K562 (cell line): ENCODE measurements at regions not wholly inside any gene's neighbourhood (a gene's known extent, or its start where the extent isn't known, plus 50 kb on each side); places are given as distances from the start of the nearest gene placed in this dataset.

Source experiments
- FOXK1 ChIP-seq: sonication (generic); formaldehyde crosslinking; IDR thresholded peaks from 2 replicates; pipeline ENCODE4 v1.8.0; 2022; ENCODE audit warnings: missing genetic modification reagents, mild to moderate bottlenecking, borderline replicate concordance
- TF ChIP-seq, protein P1 (sequence below), 2 experiments: fragments of 450-650 bp in 1 of 2; sonication (generic) in 1 of 2; formaldehyde crosslinking in 1 of 2; IDR thresholded peaks; 2 replicates each; pipeline versions ENCODE4 v1.7.1 to v1.9.0; 2016 to 2022; ENCODE audit warnings: inconsistent platforms in 1 of 2, mild to moderate bottlenecking in 1 of 2, missing genetic modification reagents in 1 of 2
- TF ChIP-seq, protein P2 (sequence below), 2 experiments: fragments of 200-800 bp in 1 of 2; sonication (Bioruptor generic) in 1 of 2; sonication (generic) in 1 of 2; formaldehyde crosslinking in 1 of 2; IDR thresholded peaks in 1 of 2; conservative IDR thresholded peaks in 1 of 2; 2 replicates each; pipeline versions ENCODE4 v1.5.0 to v1.6.1; 2016 to 2020; ENCODE audit warnings: missing compliant biosample characterization in 1 of 2, missing genetic modification characterization in 1 of 2, missing genetic modification reagents in 1 of 2

DNA sequence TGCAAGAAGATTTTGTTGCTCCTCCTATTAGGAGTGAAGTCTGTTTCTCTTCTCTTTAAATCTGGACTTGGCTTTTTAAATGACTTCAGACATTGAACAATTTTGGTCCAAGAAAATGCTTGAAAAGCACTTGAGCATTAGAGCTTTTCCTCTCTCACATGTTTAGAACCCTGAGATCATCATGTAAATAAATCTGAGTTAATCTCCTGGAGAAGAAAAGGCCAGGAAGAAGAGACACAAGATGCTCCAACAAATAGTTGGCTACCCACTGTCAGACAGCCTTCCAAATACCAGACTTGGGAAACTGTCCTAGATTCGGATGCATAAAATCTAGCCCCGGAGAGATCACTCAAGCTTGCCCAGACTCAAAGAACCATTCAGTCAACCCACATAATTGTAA is 1353.1 kb upstream of the ADGRL4 start (continued):
- TF ChIP-seq, protein P1, sequence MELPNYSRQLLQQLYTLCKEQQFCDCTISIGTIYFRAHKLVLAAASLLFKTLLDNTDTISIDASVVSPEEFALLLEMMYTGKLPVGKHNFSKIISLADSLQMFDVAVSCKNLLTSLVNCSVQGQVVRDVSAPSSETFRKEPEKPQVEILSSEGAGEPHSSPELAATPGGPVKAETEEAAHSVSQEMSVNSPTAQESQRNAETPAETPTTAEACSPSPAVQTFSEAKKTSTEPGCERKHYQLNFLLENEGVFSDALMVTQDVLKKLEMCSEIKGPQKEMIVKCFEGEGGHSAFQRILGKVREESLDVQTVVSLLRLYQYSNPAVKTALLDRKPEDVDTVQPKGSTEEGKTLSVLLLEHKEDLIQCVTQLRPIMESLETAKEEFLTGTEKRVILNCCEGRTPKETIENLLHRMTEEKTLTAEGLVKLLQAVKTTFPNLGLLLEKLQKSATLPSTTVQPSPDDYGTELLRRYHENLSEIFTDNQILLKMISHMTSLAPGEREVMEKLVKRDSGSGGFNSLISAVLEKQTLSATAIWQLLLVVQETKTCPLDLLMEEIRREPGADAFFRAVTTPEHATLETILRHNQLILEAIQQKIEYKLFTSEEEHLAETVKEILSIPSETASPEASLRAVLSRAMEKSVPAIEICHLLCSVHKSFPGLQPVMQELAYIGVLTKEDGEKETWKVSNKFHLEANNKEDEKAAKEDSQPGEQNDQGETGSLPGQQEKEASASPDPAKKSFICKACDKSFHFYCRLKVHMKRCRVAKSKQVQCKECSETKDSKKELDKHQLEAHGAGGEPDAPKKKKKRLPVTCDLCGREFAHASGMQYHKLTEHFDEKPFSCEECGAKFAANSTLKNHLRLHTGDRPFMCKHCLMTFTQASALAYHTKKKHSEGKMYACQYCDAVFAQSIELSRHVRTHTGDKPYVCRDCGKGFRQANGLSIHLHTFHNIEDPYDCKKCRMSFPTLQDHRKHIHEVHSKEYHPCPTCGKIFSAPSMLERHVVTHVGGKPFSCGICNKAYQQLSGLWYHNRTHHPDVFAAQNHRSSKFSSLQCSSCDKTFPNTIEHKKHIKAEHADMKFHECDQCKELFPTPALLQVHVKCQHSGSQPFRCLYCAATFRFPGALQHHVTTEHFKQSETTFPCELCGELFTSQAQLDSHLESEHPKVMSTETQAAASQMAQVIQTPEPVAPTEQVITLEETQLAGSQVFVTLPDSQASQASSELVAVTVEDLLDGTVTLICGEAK (IDR thresholded peaks at IDR 0.05), result no peak
- TF ChIP-seq, protein P1 (CRISPR knock-in tag; IDR thresholded peaks at IDR 0.05), result no peak
- TF ChIP-seq, protein P2, sequence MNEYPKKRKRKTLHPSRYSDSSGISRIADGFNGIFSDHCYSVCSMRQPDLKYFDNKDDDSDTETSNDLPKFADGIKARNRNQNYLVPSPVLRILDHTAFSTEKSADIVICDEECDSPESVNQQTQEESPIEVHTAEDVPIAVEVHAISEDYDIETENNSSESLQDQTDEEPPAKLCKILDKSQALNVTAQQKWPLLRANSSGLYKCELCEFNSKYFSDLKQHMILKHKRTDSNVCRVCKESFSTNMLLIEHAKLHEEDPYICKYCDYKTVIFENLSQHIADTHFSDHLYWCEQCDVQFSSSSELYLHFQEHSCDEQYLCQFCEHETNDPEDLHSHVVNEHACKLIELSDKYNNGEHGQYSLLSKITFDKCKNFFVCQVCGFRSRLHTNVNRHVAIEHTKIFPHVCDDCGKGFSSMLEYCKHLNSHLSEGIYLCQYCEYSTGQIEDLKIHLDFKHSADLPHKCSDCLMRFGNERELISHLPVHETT (CRISPR knock-in tag; conservative IDR thresholded peaks at IDR 0.05 in 1 of 2, IDR thresholded peaks at IDR 0.05 in 1 of 2), result no peak
- no peak for TF ChIP-seq FOXK1
